ENCODE measurements at regions not wholly inside any gene's neighbourhood (a gene's known extent, or its start where the extent isn't known, plus 50 kb on each side); places are given as distances from the start of the nearest gene placed in this dataset.

- Histone ChIP-seq H3K4ac (ENCODE audit: low read depth, low read length) (no peak overlapping the region), H2BK12ac (ENCODE audit: low read length) (no peak overlapping the region), H3K9me3 (ENCODE audit: insufficient read depth, low read depth, low read length) (peaks cover 3% of the 10 kb centered on the region), H3K27ac (ENCODE audit: low read depth, low read length) (no peak overlapping the region), H2BK5ac (ENCODE audit: low read depth, low read length, poor library complexity) (no peak overlapping the region), H3K79me1 (ENCODE audit: low read length) (no peaks in the 10 kb centered on the region), H3K4me3 (ENCODE audit: low read depth, low read length) (no peak overlapping the region), H2AK5ac (ENCODE audit: low read length) (no peak overlapping the region), H3K14ac (ENCODE audit: low read length) (no peak overlapping the region), H3K27me3 (ENCODE audit: insufficient read depth, low read length) (no peaks in the 10 kb centered on the region), H4K91ac (ENCODE audit: low read depth, low read length) (no peak overlapping the region), H3K4me1 (ENCODE audit: control insufficient read depth in 1 of 2, insufficient read depth in 2 of 2, low read length in 2 of 2) (no peaks in the 10 kb centered on the region), H4K8ac (ENCODE audit: low read depth, low read length) (no peak overlapping the region), H3K4me2 (ENCODE audit: low read length) (no peak overlapping the region), H3K36me3 (ENCODE audit: control insufficient read depth in 1 of 2, insufficient read depth in 2 of 2, low read length in 2 of 2) (no peaks in the 10 kb centered on the region), H2BK120ac (ENCODE audit: insufficient read depth, low read length, poor library complexity) (no peak overlapping the region), H2AFZ (ENCODE audit: insufficient read depth, low read length, poor library complexity) (no peak overlapping the region), H4K12ac (ENCODE audit: low read depth, low read length) (no peak overlapping the region), H3K18ac (ENCODE audit: low read length) (no peak overlapping the region), H3K79me2 (ENCODE audit: control insufficient read depth, insufficient read depth, low read length, poor library complexity) (no peaks in the 10 kb centered on the region), H3K9ac (ENCODE audit: low read length) (no peak overlapping the region), H3K23ac (ENCODE audit: low read length) (no peak overlapping the region)
- DNase-seq: no peak
- no CpG with 5 or more reads among the region's 3 CpGs for WGBS (ENCODE audit: extremely low coverage, insufficient coverage, insufficient read length)
Measured at GRCh38 chr21:23292292-23292691, 2294.1 kb downstream of the NCAM2 start.

- no peak overlapping the region for H2AFZ ChIP-seq (ENCODE audit: insufficient read depth, low read length, poor library complexity)
- H3K18ac ChIP-seq (ENCODE audit: low read length): no peak overlapping the region
- no peaks in the 10 kb centered on the region for H3K4me1 ChIP-seq (ENCODE audit: control insufficient read depth in 1 of 2, insufficient read depth in 2 of 2, low read length in 2 of 2)
- no peak overlapping the region for H4K8ac ChIP-seq (ENCODE audit: low read depth, low read length)
- no peak overlapping the region for H2AK5ac ChIP-seq (ENCODE audit: low read length)
- no peak overlapping the region for H3K9ac ChIP-seq (ENCODE audit: low read length)
- H4K91ac ChIP-seq (ENCODE audit: low read depth, low read length): no peak overlapping the region
- no peak overlapping the region for H3K14ac ChIP-seq (ENCODE audit: low read length)
- H3K79me2 ChIP-seq (ENCODE audit: control insufficient read depth, insufficient read depth, low read length, poor library complexity): no peaks in the 10 kb centered on the region
- no peak overlapping the region for H3K23ac ChIP-seq (ENCODE audit: low read length)
- no CpG with 5 or more reads among the region's 2 CpGs for WGBS (ENCODE audit: extremely low coverage, insufficient coverage, insufficient read length)
- H2BK12ac ChIP-seq (ENCODE audit: low read length): no peak overlapping the region
- no peak overlapping the region for H2BK5ac ChIP-seq (ENCODE audit: low read depth, low read length, poor library complexity)
- H3K27me3 ChIP-seq (ENCODE audit: insufficient read depth, low read length): no peaks in the 10 kb centered on the region
- H3K9me3 ChIP-seq (ENCODE audit: insufficient read depth, low read depth, low read length): no peaks in the 10 kb centered on the region
- no peak for DNase-seq
- no peak overlapping the region for H3K4me2 ChIP-seq (ENCODE audit: low read length)
- no peaks in the 10 kb centered on the region for H3K79me1 ChIP-seq (ENCODE audit: low read length)
- H2BK120ac ChIP-seq (ENCODE audit: insufficient read depth, low read length, poor library complexity): no peak overlapping the region
- H3K4ac ChIP-seq (ENCODE audit: low read depth, low read length): no peak overlapping the region
- no peaks in the 10 kb centered on the region for H3K36me3 ChIP-seq (ENCODE audit: control insufficient read depth in 1 of 2, insufficient read depth in 2 of 2, low read length in 2 of 2)
- no peak overlapping the region for H4K12ac ChIP-seq (ENCODE audit: low read depth, low read length)
- H3K4me3 ChIP-seq (ENCODE audit: low read depth, low read length): no peak overlapping the region
- H3K27ac ChIP-seq (ENCODE audit: low read depth, low read length): no peak overlapping the region
Measured at GRCh38 chr21:23281917-23282316, 2283.7 kb downstream of the NCAM2 start.

- Histone ChIP-seq H3K9me3 (ENCODE audit: insufficient read depth, low read depth, low read length) (no peaks in the 10 kb centered on the region), H3K18ac (ENCODE audit: low read length) (no peak overlapping the region), H3K27ac (ENCODE audit: low read depth, low read length) (no peak overlapping the region), H3K23ac (ENCODE audit: low read length) (no peak overlapping the region), H3K79me1 (ENCODE audit: low read length) (no peaks in the 10 kb centered on the region), H2BK5ac (ENCODE audit: low read depth, low read length, poor library complexity) (no peak overlapping the region), H4K8ac (ENCODE audit: low read depth, low read length) (no peak overlapping the region), H3K4me1 (ENCODE audit: control insufficient read depth in 1 of 2, insufficient read depth in 2 of 2, low read length in 2 of 2) (peaks cover 0 to 3% of the 10 kb centered on the region in 2 experiments), H3K4me2 (ENCODE audit: low read length) (no peak overlapping the region), H2BK120ac (ENCODE audit: insufficient read depth, low read length, poor library complexity) (no peak overlapping the region), H2BK12ac (ENCODE audit: low read length) (no peak overlapping the region), H4K91ac (ENCODE audit: low read depth, low read length) (no peak overlapping the region), H3K27me3 (ENCODE audit: insufficient read depth, low read length) (no peaks in the 10 kb centered on the region), H3K4ac (ENCODE audit: low read depth, low read length) (no peak overlapping the region), H4K12ac (ENCODE audit: low read depth, low read length) (no peak overlapping the region), H3K36me3 (ENCODE audit: control insufficient read depth in 1 of 2, insufficient read depth in 2 of 2, low read length in 2 of 2) (no peaks in the 10 kb centered on the region), H2AFZ (ENCODE audit: insufficient read depth, low read length, poor library complexity) (no peak overlapping the region), H2AK5ac (ENCODE audit: low read length) (no peak overlapping the region), H3K4me3 (ENCODE audit: low read depth, low read length) (no peak overlapping the region), H3K9ac (ENCODE audit: low read length) (no peak overlapping the region), H3K14ac (ENCODE audit: low read length) (no peak overlapping the region), H3K79me2 (ENCODE audit: control insufficient read depth, insufficient read depth, low read length, poor library complexity) (no peaks in the 10 kb centered on the region)
- no CpG with 5 or more reads among the region's 1 CpG for WGBS (ENCODE audit: extremely low coverage, insufficient coverage, insufficient read length)
- no peak for DNase-seq
Measured at GRCh38 chr21:23249760-23250159, 2251.6 kb downstream of the NCAM2 start.

GRCh38 chr21:23247334-23247733, 2249.1 kb downstream of the NCAM2 start:
- no peak for DNase-seq
- H3K4me1 ChIP-seq (ENCODE audit: control insufficient read depth in 1 of 2, insufficient read depth in 2 of 2, low read length in 2 of 2): peaks cover 0 to 3% of the 10 kb centered on the region in 2 experiments
- no peak overlapping the region for H4K12ac ChIP-seq (ENCODE audit: low read depth, low read length)
- no peak overlapping the region for H3K4ac ChIP-seq (ENCODE audit: low read depth, low read length)
- no peak overlapping the region for H3K9ac ChIP-seq (ENCODE audit: low read length)
- H4K91ac ChIP-seq (ENCODE audit: low read depth, low read length): no peak overlapping the region
- H3K9me3 ChIP-seq (ENCODE audit: insufficient read depth, low read depth, low read length): no peaks in the 10 kb centered on the region
- no peak overlapping the region for H3K14ac ChIP-seq (ENCODE audit: low read length)
- no peak overlapping the region for H2BK5ac ChIP-seq (ENCODE audit: low read depth, low read length, poor library complexity)
- no peak overlapping the region for H3K23ac ChIP-seq (ENCODE audit: low read length)
- no CpG with 5 or more reads among the region's 2 CpGs for WGBS (ENCODE audit: extremely low coverage, insufficient coverage, insufficient read length)
- H3K36me3 ChIP-seq (ENCODE audit: control insufficient read depth in 1 of 2, insufficient read depth in 2 of 2, low read length in 2 of 2): no peaks in the 10 kb centered on the region
- no peaks in the 10 kb centered on the region for H3K79me1 ChIP-seq (ENCODE audit: low read length)
- H3K27me3 ChIP-seq (ENCODE audit: insufficient read depth, low read length): no peaks in the 10 kb centered on the region
- no peak overlapping the region for H2AFZ ChIP-seq (ENCODE audit: insufficient read depth, low read length, poor library complexity)
- H3K27ac ChIP-seq (ENCODE audit: low read depth, low read length): no peak overlapping the region
- no peak overlapping the region for H3K18ac ChIP-seq (ENCODE audit: low read length)
- no peak overlapping the region for H2AK5ac ChIP-seq (ENCODE audit: low read length)
- no peak overlapping the region for H4K8ac ChIP-seq (ENCODE audit: low read depth, low read length)
- no peaks in the 10 kb centered on the region for H3K79me2 ChIP-seq (ENCODE audit: control insufficient read depth, insufficient read depth, low read length, poor library complexity)
- no peak overlapping the region for H3K4me3 ChIP-seq (ENCODE audit: low read depth, low read length)
- no peak overlapping the region for H2BK12ac ChIP-seq (ENCODE audit: low read length)
- no peak overlapping the region for H3K4me2 ChIP-seq (ENCODE audit: low read length)
- H2BK120ac ChIP-seq (ENCODE audit: insufficient read depth, low read length, poor library complexity): no peak overlapping the region
